ENCODE measurements at regions not wholly inside any gene's neighbourhood (a gene's known extent, or its start where the extent isn't known, plus 50 kb on each side); places are given as distances from the start of the nearest gene placed in this dataset.

- TF ChIP-seq, protein P1, sequence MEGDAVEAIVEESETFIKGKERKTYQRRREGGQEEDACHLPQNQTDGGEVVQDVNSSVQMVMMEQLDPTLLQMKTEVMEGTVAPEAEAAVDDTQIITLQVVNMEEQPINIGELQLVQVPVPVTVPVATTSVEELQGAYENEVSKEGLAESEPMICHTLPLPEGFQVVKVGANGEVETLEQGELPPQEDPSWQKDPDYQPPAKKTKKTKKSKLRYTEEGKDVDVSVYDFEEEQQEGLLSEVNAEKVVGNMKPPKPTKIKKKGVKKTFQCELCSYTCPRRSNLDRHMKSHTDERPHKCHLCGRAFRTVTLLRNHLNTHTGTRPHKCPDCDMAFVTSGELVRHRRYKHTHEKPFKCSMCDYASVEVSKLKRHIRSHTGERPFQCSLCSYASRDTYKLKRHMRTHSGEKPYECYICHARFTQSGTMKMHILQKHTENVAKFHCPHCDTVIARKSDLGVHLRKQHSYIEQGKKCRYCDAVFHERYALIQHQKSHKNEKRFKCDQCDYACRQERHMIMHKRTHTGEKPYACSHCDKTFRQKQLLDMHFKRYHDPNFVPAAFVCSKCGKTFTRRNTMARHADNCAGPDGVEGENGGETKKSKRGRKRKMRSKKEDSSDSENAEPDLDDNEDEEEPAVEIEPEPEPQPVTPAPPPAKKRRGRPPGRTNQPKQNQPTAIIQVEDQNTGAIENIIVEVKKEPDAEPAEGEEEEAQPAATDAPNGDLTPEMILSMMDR (IDR thresholded peaks at IDR 0.05) = no peak
- no peak for TF ChIP-seq USF1 (CRISPR knock-in tag; IDR thresholded peaks at IDR 0.05)
- no peak for TF ChIP-seq TP53 (CRISPR knock-in tag; IDR thresholded peaks at IDR 0.05)
- TF ChIP-seq USF2 (CRISPR knock-in tag; IDR thresholded peaks at IDR 0.05) = no peak
- TF ChIP-seq CBFB (CRISPR knock-in tag; IDR thresholded peaks at IDR 0.05; ENCODE audit: low read depth) = no peak
- TF ChIP-seq SP1 (CRISPR knock-in tag; conservative IDR thresholded peaks at IDR 0.05) = no peak
- no peak for TF ChIP-seq NFYB (CRISPR knock-in tag; conservative IDR thresholded peaks at IDR 0.05; ENCODE audit: low read depth)
- no peak for TF ChIP-seq ZNF416 (CRISPR knock-in tag; IDR thresholded peaks at IDR 0.05)
- TF ChIP-seq, protein P2, sequence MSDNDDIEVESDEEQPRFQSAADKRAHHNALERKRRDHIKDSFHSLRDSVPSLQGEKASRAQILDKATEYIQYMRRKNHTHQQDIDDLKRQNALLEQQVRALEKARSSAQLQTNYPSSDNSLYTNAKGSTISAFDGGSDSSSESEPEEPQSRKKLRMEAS (CRISPR knock-in tag; IDR thresholded peaks at IDR 0.05) = no peak
- no peak for TF ChIP-seq PREB (CRISPR knock-in tag; IDR thresholded peaks at IDR 0.05; ENCODE audit: borderline replicate concordance)
- TF ChIP-seq, protein P3, sequence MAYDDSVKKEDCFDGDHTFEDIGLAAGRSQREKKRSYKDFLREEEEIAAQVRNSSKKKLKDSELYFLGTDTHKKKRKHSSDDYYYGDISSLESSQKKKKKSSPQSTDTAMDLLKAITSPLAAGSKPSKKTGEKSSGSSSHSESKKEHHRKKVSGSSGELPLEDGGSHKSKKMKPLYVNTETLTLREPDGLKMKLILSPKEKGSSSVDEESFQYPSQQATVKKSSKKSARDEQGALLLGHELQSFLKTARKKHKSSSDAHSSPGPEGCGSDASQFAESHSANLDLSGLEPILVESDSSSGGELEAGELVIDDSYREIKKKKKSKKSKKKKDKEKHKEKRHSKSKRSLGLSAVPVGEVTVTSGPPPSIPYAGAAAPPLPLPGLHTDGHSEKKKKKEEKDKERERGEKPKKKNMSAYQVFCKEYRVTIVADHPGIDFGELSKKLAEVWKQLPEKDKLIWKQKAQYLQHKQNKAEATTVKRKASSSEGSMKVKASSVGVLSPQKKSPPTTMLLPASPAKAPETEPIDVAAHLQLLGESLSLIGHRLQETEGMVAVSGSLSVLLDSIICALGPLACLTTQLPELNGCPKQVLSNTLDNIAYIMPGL (CRISPR knock-in tag; IDR thresholded peaks at IDR 0.05) = no peak
- no peak for TF ChIP-seq MXD4 (CRISPR knock-in tag; IDR thresholded peaks at IDR 0.05; ENCODE audit: borderline replicate concordance)
- TF ChIP-seq, protein P4, sequence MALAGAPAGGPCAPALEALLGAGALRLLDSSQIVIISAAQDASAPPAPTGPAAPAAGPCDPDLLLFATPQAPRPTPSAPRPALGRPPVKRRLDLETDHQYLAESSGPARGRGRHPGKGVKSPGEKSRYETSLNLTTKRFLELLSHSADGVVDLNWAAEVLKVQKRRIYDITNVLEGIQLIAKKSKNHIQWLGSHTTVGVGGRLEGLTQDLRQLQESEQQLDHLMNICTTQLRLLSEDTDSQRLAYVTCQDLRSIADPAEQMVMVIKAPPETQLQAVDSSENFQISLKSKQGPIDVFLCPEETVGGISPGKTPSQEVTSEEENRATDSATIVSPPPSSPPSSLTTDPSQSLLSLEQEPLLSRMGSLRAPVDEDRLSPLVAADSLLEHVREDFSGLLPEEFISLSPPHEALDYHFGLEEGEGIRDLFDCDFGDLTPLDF (CRISPR knock-in tag; IDR thresholded peaks at IDR 0.05) = no peak
Measured at GRCh38 chr2:34337735-34338134, 738.6 kb upstream of the FAM98A start.

Measured in WTC11 (cell line).